Ishikawa (cell line): ENCODE measurements at regions not wholly inside any gene's neighbourhood (a gene's known extent, or its start where the extent isn't known, plus 50 kb on each side); places are given as distances from the start of the nearest gene placed in this dataset.

Experiments used
- CEBPB ChIP-seq: IDR thresholded peaks from 2 replicates; pipeline ENCODE4 v1.6.1; 2012
- CREB1 ChIP-seq: IDR thresholded peaks from 2 replicates; pipeline ENCODE4 v1.6.1; 2012; ENCODE audit warnings: low read depth
- EGR1 ChIP-seq: IDR thresholded peaks from 2 replicates; pipeline ENCODE4 v1.6.1; 2012
- EP300 ChIP-seq: IDR thresholded peaks from 2 replicates; pipeline ENCODE4 v1.6.1; 2012; ENCODE audit warnings: borderline replicate concordance
- FOXM1 ChIP-seq: IDR thresholded peaks from 2 replicates; pipeline ENCODE4 v1.6.1; 2012; ENCODE audit warnings: low read depth, borderline replicate concordance
- NFIC ChIP-seq: IDR thresholded peaks from 2 replicates; pipeline ENCODE4 v1.6.1; 2012
- RAD21 ChIP-seq: IDR thresholded peaks from 2 replicates; pipeline ENCODE4 v1.6.1; 2012; ENCODE audit warnings: low read depth
- REST ChIP-seq: IDR thresholded peaks from 2 replicates; pipeline ENCODE4 v1.6.1; 2012; ENCODE audit warnings: low read depth, mild to moderate bottlenecking
- TAF1 ChIP-seq: IDR thresholded peaks from 2 replicates; pipeline ENCODE4 v1.6.1; 2012; ENCODE audit warnings: low read depth, mild to moderate bottlenecking
- TCF12 ChIP-seq: IDR thresholded peaks from 2 replicates; pipeline ENCODE4 v1.6.1; 2012; ENCODE audit warnings: low read depth
- TEAD4 ChIP-seq: IDR thresholded peaks from 2 replicates; pipeline ENCODE4 v1.6.1; 2012
- USF1 ChIP-seq: IDR thresholded peaks from 2 replicates; pipeline ENCODE4 v1.6.1; 2012
- YY1 ChIP-seq: IDR thresholded peaks from 2 replicates; pipeline ENCODE4 v1.6.1; 2012; ENCODE audit warnings: low read depth
- ZBTB7A ChIP-seq: IDR thresholded peaks from 2 replicates; pipeline ENCODE4 v1.6.1; 2012; ENCODE audit warnings: low read depth
- TF ChIP-seq, protein P1 (sequence below): IDR thresholded peaks from 2 replicates; pipeline ENCODE4 v1.6.1; 2012

DNA sequence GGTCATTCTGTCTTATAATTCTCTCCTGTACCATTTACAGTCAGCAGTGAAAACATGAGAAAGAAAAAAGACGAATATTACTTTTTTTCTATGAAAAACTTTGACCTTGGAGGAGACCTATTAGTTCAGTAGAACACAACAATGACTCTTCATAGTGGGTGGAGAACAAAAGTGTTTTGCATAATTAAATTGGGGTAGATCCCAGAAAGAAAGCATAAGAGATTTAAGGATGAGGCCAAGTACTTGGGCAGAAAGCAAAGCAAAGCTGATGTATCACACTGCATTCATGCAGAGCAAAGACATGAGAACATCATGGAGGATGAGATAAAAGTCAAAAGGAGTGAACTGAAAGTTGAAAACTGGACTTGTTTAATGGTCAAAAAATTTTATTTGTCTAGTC, 1273.4 kb downstream of the ROBO2 start:
- no peak for TF ChIP-seq TCF12
- no peak for TF ChIP-seq TAF1
- TF ChIP-seq RAD21 = no peak
- no peak for TF ChIP-seq TEAD4
- no peak for TF ChIP-seq USF1
- TF ChIP-seq EGR1 = no peak
- no peak for TF ChIP-seq NFIC

DNA sequence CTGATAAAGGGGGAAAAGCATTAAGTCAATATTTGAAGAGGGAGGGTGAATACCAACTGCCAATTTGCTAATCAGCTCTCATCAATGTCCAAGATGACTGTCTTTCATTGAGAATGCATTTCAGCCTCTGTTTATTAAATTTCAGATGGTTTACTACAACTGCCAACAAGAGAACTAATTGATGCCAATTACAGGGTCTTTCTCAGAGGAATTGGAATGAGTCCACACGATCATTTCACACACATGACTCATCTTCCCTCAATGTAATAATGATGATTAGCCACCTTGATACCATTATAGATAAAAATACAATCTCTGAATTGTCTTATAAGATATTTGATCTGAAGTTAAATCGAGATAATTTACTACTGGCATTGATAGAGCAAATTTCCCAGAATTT, 1274.4 kb downstream of the ROBO2 start:
- TF ChIP-seq ZBTB7A (no peak), TCF12 (no peak), RAD21 (no peak), CREB1 (no peak), TAF1 (no peak), EGR1 (no peak), EP300 (no peak), TEAD4 (no peak), REST (no peak), FOXM1 (no peak), YY1 (no peak)
- TF ChIP-seq, protein P1, sequence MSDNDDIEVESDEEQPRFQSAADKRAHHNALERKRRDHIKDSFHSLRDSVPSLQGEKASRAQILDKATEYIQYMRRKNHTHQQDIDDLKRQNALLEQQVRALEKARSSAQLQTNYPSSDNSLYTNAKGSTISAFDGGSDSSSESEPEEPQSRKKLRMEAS = no peak

DNA sequence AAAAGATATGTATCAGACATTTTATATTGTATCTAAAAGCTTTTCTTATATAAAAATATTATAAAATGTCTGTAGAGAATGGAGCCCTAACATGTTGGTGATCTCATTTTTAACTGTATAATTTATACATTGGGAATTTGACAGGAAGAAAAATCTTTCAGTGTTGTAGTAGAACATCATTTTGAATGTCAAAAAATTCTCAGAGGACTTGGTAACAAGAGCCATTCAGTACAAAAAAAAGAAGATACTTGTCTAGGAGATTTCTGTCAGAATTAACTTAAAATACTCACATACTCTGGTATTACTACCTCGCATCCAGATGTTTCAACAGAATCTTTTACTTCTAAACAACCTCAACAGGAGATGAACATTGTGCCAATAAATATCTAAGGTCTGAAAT, 1277.9 kb downstream of the ROBO2 start:
- TF ChIP-seq TAF1 (no peak), ZBTB7A (no peak), YY1 (no peak), CREB1 (no peak), TEAD4 (no peak), REST (no peak), EP300 (no peak), TCF12 (no peak), USF1 (no peak), NFIC (no peak), RAD21 (no peak), FOXM1 (no peak), CEBPB (no peak), EGR1 (no peak)
- TF ChIP-seq, protein P1 = no peak

GRCh38 chr3:78322780-78323179, 1282.9 kb downstream of the ROBO2 start:
- no peak for TF ChIP-seq REST
- TF ChIP-seq RAD21 = no peak
- TF ChIP-seq EP300 = no peak
- TF ChIP-seq ZBTB7A = no peak
- TF ChIP-seq TEAD4 = no peak
- no peak for TF ChIP-seq CEBPB
- no peak for TF ChIP-seq EGR1
- no peak for TF ChIP-seq YY1
- no peak for TF ChIP-seq CREB1
- no peak for TF ChIP-seq TCF12
- TF ChIP-seq, protein P1 = no peak
- no peak for TF ChIP-seq FOXM1
- TF ChIP-seq TAF1 = no peak
- TF ChIP-seq NFIC = no peak
- no peak for TF ChIP-seq USF1
